H9 (cell line): ENCODE measurements at regions not wholly inside any gene's neighbourhood (a gene's known extent, or its start where the extent isn't known, plus 50 kb on each side); places are given as distances from the start of the nearest gene placed in this dataset.

Source experiments
- DNase-seq: peaks from one replicate; pipeline ENCODE4 v3.0.0-alpha.2; 2017
- H2AFZ ChIP-seq: one replicate; pipeline ENCODE4 v1.6.1; 2013; ENCODE audit warnings: mild to moderate bottlenecking, low read length, control low read depth, moderate library complexity
- H2AK5ac ChIP-seq: 2 replicates; pipeline ENCODE4 v1.6.1; 2013; ENCODE audit warnings: low read length, control low read depth, mixed read lengths; ENCODE audit not compliant: insufficient read length
- H2BK120ac ChIP-seq: one replicate; pipeline ENCODE4 v1.6.1; 2013; ENCODE audit warnings: low read depth, mild to moderate bottlenecking, low read length, control low read depth, inconsistent platforms; ENCODE audit not compliant: poor library complexity, severe bottlenecking
- H2BK12ac ChIP-seq: 2 replicates; pipeline ENCODE4 v1.6.1; 2013; ENCODE audit warnings: low read length, control low read depth, mixed read lengths, low read depth; ENCODE audit not compliant: insufficient read length
- H2BK15ac ChIP-seq: 2 replicates; pipeline ENCODE4 v1.6.1; 2013; ENCODE audit warnings: low read depth, low read length, control low read depth
- H2BK20ac ChIP-seq: one replicate; pipeline ENCODE4 v1.6.1; 2013; ENCODE audit warnings: low read depth, mild to moderate bottlenecking, low read length, control low read depth, inconsistent platforms; ENCODE audit not compliant: poor library complexity, severe bottlenecking
- H2BK5ac ChIP-seq: 2 replicates; pipeline ENCODE4 v1.6.1; 2013; ENCODE audit warnings: low read length, control low read depth, mixed read lengths; ENCODE audit not compliant: insufficient read length
- H3K14ac ChIP-seq: 2 replicates; pipeline ENCODE4 v1.6.1; 2013; ENCODE audit warnings: low read length, control low read depth; ENCODE audit not compliant: insufficient read depth
- H3K18ac ChIP-seq: 2 replicates; pipeline ENCODE4 v1.6.1; 2013; ENCODE audit warnings: low read depth, mild to moderate bottlenecking, mixed read lengths, low read length, control low read depth; ENCODE audit not compliant: insufficient read length
- H3K23ac ChIP-seq: 2 replicates; pipeline ENCODE4 v1.6.1; 2013; ENCODE audit warnings: low read length, control low read depth, mixed read lengths, low read depth; ENCODE audit not compliant: insufficient read length
- H3K23me2 ChIP-seq: 2 replicates; pipeline ENCODE4 v1.6.1; 2013; ENCODE audit warnings: low read depth, mild to moderate bottlenecking, mixed read lengths, low read length, control low read depth; ENCODE audit not compliant: insufficient read length, poor library complexity, severe bottlenecking
- H3K27ac ChIP-seq: 2 replicates; pipeline ENCODE4 v1.5.1; 2013; ENCODE audit warnings: low read length, control low read depth, mixed read lengths, low read depth; ENCODE audit not compliant: insufficient read length
- H3K27me3 ChIP-seq: 2 replicates; pipeline ENCODE4 v1.6.1; 2013; ENCODE audit warnings: low read length, control low read depth, inconsistent platforms; ENCODE audit not compliant: insufficient read depth
- H3K4ac ChIP-seq: 2 replicates; pipeline ENCODE4 v1.6.1; 2013; ENCODE audit warnings: low read depth, mild to moderate bottlenecking, control low read depth, inconsistent platforms, low read length, moderate library complexity
- H3K4me1 ChIP-seq: 2 replicates; pipeline ENCODE4 v1.6.1; 2013; ENCODE audit warnings: low read length, control low read depth, inconsistent platforms; ENCODE audit not compliant: insufficient read depth
- H3K4me2 ChIP-seq: 2 replicates; pipeline ENCODE4 v1.6.1; 2013; ENCODE audit warnings: low read length, control low read depth, mixed read lengths; ENCODE audit not compliant: insufficient read length, insufficient read depth
- H3K56ac ChIP-seq: 2 replicates; pipeline ENCODE4 v1.6.1; 2013; ENCODE audit warnings: low read depth, mild to moderate bottlenecking, mixed read lengths, low read length, control low read depth; ENCODE audit not compliant: insufficient read length
- H3K79me1 ChIP-seq: 2 replicates; pipeline ENCODE4 v1.6.1; 2013; ENCODE audit warnings: low read depth, mild to moderate bottlenecking, moderate library complexity, low read length, control low read depth, inconsistent platforms; ENCODE audit not compliant: insufficient read depth, poor library complexity, severe bottlenecking
- H3K79me2 ChIP-seq: 2 replicates; pipeline ENCODE4 v1.6.1; 2013; ENCODE audit warnings: low read length, control low read depth, inconsistent platforms; ENCODE audit not compliant: insufficient read depth
- H3K9ac ChIP-seq: 2 replicates; pipeline ENCODE4 v1.6.1; 2013; ENCODE audit warnings: low read length, control low read depth, mixed read lengths; ENCODE audit not compliant: insufficient read length; ENCODE audit errors: extremely low read depth
- H3K9me3 ChIP-seq: one replicate; pipeline ENCODE4 v1.6.1; 2013; ENCODE audit warnings: low read depth, low read length, inconsistent platforms; ENCODE audit not compliant: control insufficient read depth
- H3T11ph ChIP-seq: one replicate; pipeline ENCODE4 v1.6.1; 2013; ENCODE audit warnings: mild to moderate bottlenecking, low read length, control low read depth, inconsistent platforms
- H4K20me1 ChIP-seq: one replicate; pipeline ENCODE4 v1.6.1; 2013; ENCODE audit not compliant: control insufficient read depth, insufficient read length, insufficient read depth
- H4K5ac ChIP-seq: 2 replicates; pipeline ENCODE4 v1.6.1; 2013; ENCODE audit warnings: low read depth, mild to moderate bottlenecking, mixed read lengths, low read length, control low read depth; ENCODE audit not compliant: insufficient read length
- H4K8ac ChIP-seq: replicated peaks from 2 replicates; pipeline ENCODE4 v1.6.1; 2013; ENCODE audit warnings: low read length, control low read depth, mixed read lengths, low read depth; ENCODE audit not compliant: insufficient read length
- H4K91ac ChIP-seq: 2 replicates; pipeline ENCODE4 v1.6.1; 2013; ENCODE audit warnings: low read depth, mild to moderate bottlenecking, moderate library complexity, mixed read lengths, low read length, control low read depth; ENCODE audit not compliant: insufficient read length
- H3K27ac Mint-ChIP-seq, 3 experiments: 2 replicates in 2 of 3; 3 replicates in 1 of 3; pipeline ENCODE4 v1.8.0; 2020 to 2021; ENCODE audit warnings: mixed read lengths in 3 of 3, mild to moderate bottlenecking in 1 of 3, moderate library complexity in 1 of 3
- H3K27me3 Mint-ChIP-seq: 2 replicates; pipeline ENCODE4 v1.8.0; 2021; ENCODE audit warnings: low read depth, mild to moderate bottlenecking, moderate library complexity, mixed read lengths
- H3K36me3 Mint-ChIP-seq, 3 experiments: 2 replicates in 2 of 3; 3 replicates in 1 of 3; pipeline ENCODE4 v1.8.0; 2020 to 2021; ENCODE audit warnings: low read depth in 3 of 3, mixed read lengths in 3 of 3; ENCODE audit not compliant: insufficient read depth in 1 of 3
- H3K4me1 Mint-ChIP-seq, 2 experiments: 2 replicates each; pipeline ENCODE4 v1.8.0; 2020; ENCODE audit warnings: mixed read lengths in 2 of 2
- H3K4me3 Mint-ChIP-seq, 2 experiments: 2 replicates in 1 of 2; 3 replicates in 1 of 2; pipeline ENCODE4 v1.8.0; 2020 to 2021; ENCODE audit warnings: mild to moderate bottlenecking in 2 of 2, mixed read lengths in 2 of 2, moderate library complexity in 1 of 2
- H3K9me3 Mint-ChIP-seq, 2 experiments: 2 replicates in 1 of 2; 3 replicates in 1 of 2; pipeline ENCODE4 v1.8.0; 2020; ENCODE audit warnings: mild to moderate bottlenecking in 2 of 2, mixed read lengths in 2 of 2, moderate library complexity in 1 of 2
- WGBS: extraction: QIAGEN DNeasy Blood & Tissue Kit; methylation state at CpG from one replicate; pipeline ENCODE4 v1.1.7; 2013; ENCODE audit warnings: missing lambda C conversion rate, low lambda C conversion rate, mixed read lengths; ENCODE audit not compliant: insufficient read length; ENCODE audit errors: extremely low coverage; 5-methylcytosine and 5-hydroxymethylcytosine counted together
- TF ChIP-seq, protein P1 (sequence below): fragments of 200-600 bp; sonication (generic); conservative IDR thresholded peaks from 3 replicates; pipeline ENCODE4 v1.8.0; 2021; ENCODE audit warnings: antibody characterized with exemption, mild to moderate bottlenecking

- H3K27ac ChIP-seq = no peak overlapping the region
- Mint-ChIP-seq H3K4me1 (peaks cover 0 to 4% of the 10 kb centered on the region in 2 experiments; a peak in 1 of 4 replicates), H3K27ac (no peak overlapping the region; a peak in 2 of 7 replicates)
These were observed 277.9 kb upstream of the MSX2 start for GRCh38 chr5:174446446-174446845.

More at GRCh38 chr5:174446446-174446845, 277.9 kb upstream of the MSX2 start:
- no peaks in the 10 kb centered on the region for H3K79me2 ChIP-seq
- peaks cover 9% of the 10 kb centered on the region in 2 experiments; a peak in 4 of 5 replicates for H3K9me3 Mint-ChIP-seq
- H3K4ac ChIP-seq = no peak overlapping the region
- H4K5ac ChIP-seq = no peak overlapping the region
- no CpG with 5 or more reads among the region's 6 CpGs for WGBS
- H3K23me2 ChIP-seq = no peaks in the 10 kb centered on the region
- no peak overlapping the region for H2BK20ac ChIP-seq
- H3K4me1 ChIP-seq = no peaks in the 10 kb centered on the region
- TF ChIP-seq, protein P1, sequence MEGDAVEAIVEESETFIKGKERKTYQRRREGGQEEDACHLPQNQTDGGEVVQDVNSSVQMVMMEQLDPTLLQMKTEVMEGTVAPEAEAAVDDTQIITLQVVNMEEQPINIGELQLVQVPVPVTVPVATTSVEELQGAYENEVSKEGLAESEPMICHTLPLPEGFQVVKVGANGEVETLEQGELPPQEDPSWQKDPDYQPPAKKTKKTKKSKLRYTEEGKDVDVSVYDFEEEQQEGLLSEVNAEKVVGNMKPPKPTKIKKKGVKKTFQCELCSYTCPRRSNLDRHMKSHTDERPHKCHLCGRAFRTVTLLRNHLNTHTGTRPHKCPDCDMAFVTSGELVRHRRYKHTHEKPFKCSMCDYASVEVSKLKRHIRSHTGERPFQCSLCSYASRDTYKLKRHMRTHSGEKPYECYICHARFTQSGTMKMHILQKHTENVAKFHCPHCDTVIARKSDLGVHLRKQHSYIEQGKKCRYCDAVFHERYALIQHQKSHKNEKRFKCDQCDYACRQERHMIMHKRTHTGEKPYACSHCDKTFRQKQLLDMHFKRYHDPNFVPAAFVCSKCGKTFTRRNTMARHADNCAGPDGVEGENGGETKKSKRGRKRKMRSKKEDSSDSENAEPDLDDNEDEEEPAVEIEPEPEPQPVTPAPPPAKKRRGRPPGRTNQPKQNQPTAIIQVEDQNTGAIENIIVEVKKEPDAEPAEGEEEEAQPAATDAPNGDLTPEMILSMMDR = no peak
- H2BK120ac ChIP-seq = no peak overlapping the region
- H4K8ac ChIP-seq = no peak overlapping the region
- no peak overlapping the region for H2AFZ ChIP-seq
- H2BK5ac ChIP-seq = no peak overlapping the region
- H2AK5ac ChIP-seq = no peak overlapping the region
- H4K20me1 ChIP-seq = no peaks in the 10 kb centered on the region
- H3K27me3 Mint-ChIP-seq = peaks cover 11% of the 10 kb centered on the region
- H3T11ph ChIP-seq = no peak overlapping the region
- H3K4me3 Mint-ChIP-seq = no peak overlapping the region
- no peak for DNase-seq
- H2BK15ac ChIP-seq = no peak overlapping the region
- peaks cover 0 to 7% (median 0%) of the 10 kb centered on the region in 3 experiments; a peak in 4 of 7 replicates for H3K36me3 Mint-ChIP-seq
- no peak overlapping the region for H3K18ac ChIP-seq
- H3K79me1 ChIP-seq = no peaks in the 10 kb centered on the region
- H2BK12ac ChIP-seq = no peak overlapping the region
- H4K91ac ChIP-seq = no peak overlapping the region
- H3K56ac ChIP-seq = no peak overlapping the region
- no peaks in the 10 kb centered on the region for H3K9me3 ChIP-seq
- H3K27me3 ChIP-seq = no peaks in the 10 kb centered on the region
- H3K4me2 ChIP-seq = no peak overlapping the region
- no peak overlapping the region for H3K23ac ChIP-seq
- no peak overlapping the region for H3K14ac ChIP-seq
- H3K9ac ChIP-seq = no peak overlapping the region
